K562 (cell line): ENCODE measurements at regions not wholly inside any gene's neighbourhood (a gene's known extent, or its start where the extent isn't known, plus 50 kb on each side); places are given as distances from the start of the nearest gene placed in this dataset.
"Not testable (repeated sequence)": the region's sequence is repeated elsewhere in the genome, so short reads cannot be mapped to it uniquely, and the experiment has no call there.

Source experiments
- ATF7 ChIP-seq: fragments of 450-650 bp; IDR thresholded peaks from 2 replicates; pipeline ENCODE4 v1.7.1; 2014; ENCODE audit warnings: mild to moderate bottlenecking, moderate library complexity
- CHD4 ChIP-seq: fragments of 200-600 bp; sonication (generic); IDR thresholded peaks from 3 replicates; pipeline ENCODE4 v1.6.1; 2012; ENCODE audit warnings: low read depth, mild to moderate bottlenecking, mixed read lengths, low read length, inconsistent platforms; ENCODE audit not compliant: insufficient read depth, insufficient replicate concordance, poor library complexity, severe bottlenecking
- HDAC1 ChIP-seq, 2 experiments: fragments of 450-650 bp; IDR thresholded peaks; 2 replicates each; pipeline ENCODE4 v1.6.1; 2016 to 2017; ENCODE audit warnings: inconsistent platforms in 1 of 2, mild to moderate bottlenecking in 1 of 2, moderate library complexity in 1 of 2
- MTA1 ChIP-seq: fragments of 450-650 bp; IDR thresholded peaks from 2 replicates; pipeline ENCODE4 v1.6.1; 2017; ENCODE audit warnings: borderline replicate concordance
- POLR2AphosphoS5 ChIP-seq: IDR thresholded peaks from 2 replicates; pipeline ENCODE4 v1.6.1; 2011; ENCODE audit warnings: mild to moderate bottlenecking, low read depth, low read length, moderate library complexity; ENCODE audit not compliant: control insufficient read depth, insufficient read depth
- TCF7L2 ChIP-seq: fragments of 150-350 bp; IDR thresholded peaks from 2 replicates; pipeline ENCODE4 v1.6.1; 2016; ENCODE audit warnings: low read depth, mild to moderate bottlenecking, low read length, moderate library complexity
- ZBTB1 ChIP-seq: sonication (generic); formaldehyde crosslinking; IDR thresholded peaks from 2 replicates; pipeline ENCODE4 v1.8.1; 2023; ENCODE audit warnings: missing genetic modification reagents, low read depth, mild to moderate bottlenecking, borderline replicate concordance
- TF ChIP-seq, protein P1 (sequence below): fragments of 150-350 bp; IDR thresholded peaks from 2 replicates; pipeline ENCODE4 v1.6.1; 2014; ENCODE audit warnings: low read depth, mild to moderate bottlenecking, low read length, borderline replicate concordance
- TF ChIP-seq, protein P2 (sequence below), 3 experiments: IDR thresholded peaks in 2 of 3; conservative IDR thresholded peaks in 1 of 3; 2 replicates each; pipeline ENCODE4 v1.5.1; 2011 to 2012; ENCODE audit warnings: low read length in 3 of 3, mild to moderate bottlenecking in 3 of 3, control low read depth in 2 of 3, improper control_type of control experiment in 1 of 3, inconsistent platforms in 1 of 3, low read depth in 1 of 3, mixed read lengths in 1 of 3, moderate library complexity in 1 of 3; ENCODE audit not compliant: insufficient read depth in 2 of 3
- TF ChIP-seq, protein P3 (sequence below): fragments of 250-450 bp; sonication (Bioruptor Pico); IDR thresholded peaks from 2 replicates; pipeline ENCODE4 v1.4.0; 2020
- TF ChIP-seq, protein P4 (sequence below), 2 experiments: fragments of 450-650 bp; formaldehyde crosslinking in 1 of 2; IDR thresholded peaks; 2 replicates each; pipeline versions ENCODE4 v1.4.0 to v1.6.1; 2014 to 2020; ENCODE audit warnings: mild to moderate bottlenecking in 2 of 2, borderline replicate concordance in 1 of 2, low read depth in 1 of 2

DNA sequence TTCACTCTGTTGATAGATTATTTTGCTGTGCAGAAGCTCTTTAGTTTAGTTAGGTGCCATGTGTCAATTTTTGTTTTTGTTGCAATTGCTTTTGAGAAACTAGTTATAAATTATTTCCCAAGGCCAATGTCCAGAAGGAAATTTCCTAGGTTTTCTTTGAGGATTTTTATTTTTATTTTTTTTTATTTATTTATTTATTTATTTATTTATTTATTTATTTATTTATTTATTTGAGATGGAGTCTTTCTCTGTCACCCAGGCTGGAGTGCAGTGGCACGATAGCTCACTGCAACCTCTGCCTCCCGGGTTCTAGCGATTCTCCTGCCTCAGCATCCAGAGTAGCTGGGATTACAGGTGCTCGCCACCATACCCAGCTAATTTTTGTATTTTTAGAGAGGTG is 2290.5 kb downstream of the ARAP2 start:
- TF ChIP-seq POLR2AphosphoS5; CHD4; TCF7L2; ATF7; MTA1; ZBTB1; HDAC1 (IDR thresholded peaks at IDR 0.05): not testable (repeated sequence)
- TF ChIP-seq, protein P1, sequence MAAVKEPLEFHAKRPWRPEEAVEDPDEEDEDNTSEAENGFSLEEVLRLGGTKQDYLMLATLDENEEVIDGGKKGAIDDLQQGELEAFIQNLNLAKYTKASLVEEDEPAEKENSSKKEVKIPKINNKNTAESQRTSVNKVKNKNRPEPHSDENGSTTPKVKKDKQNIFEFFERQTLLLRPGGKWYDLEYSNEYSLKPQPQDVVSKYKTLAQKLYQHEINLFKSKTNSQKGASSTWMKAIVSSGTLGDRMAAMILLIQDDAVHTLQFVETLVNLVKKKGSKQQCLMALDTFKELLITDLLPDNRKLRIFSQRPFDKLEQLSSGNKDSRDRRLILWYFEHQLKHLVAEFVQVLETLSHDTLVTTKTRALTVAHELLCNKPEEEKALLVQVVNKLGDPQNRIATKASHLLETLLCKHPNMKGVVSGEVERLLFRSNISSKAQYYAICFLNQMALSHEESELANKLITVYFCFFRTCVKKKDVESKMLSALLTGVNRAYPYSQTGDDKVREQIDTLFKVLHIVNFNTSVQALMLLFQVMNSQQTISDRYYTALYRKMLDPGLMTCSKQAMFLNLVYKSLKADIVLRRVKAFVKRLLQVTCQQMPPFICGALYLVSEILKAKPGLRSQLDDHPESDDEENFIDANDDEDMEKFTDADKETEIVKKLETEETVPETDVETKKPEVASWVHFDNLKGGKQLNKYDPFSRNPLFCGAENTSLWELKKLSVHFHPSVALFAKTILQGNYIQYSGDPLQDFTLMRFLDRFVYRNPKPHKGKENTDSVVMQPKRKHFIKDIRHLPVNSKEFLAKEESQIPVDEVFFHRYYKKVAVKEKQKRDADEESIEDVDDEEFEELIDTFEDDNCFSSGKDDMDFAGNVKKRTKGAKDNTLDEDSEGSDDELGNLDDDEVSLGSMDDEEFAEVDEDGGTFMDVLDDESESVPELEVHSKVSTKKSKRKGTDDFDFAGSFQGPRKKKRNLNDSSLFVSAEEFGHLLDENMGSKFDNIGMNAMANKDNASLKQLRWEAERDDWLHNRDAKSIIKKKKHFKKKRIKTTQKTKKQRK = not testable (repeated sequence)
- TF ChIP-seq, protein P2, sequence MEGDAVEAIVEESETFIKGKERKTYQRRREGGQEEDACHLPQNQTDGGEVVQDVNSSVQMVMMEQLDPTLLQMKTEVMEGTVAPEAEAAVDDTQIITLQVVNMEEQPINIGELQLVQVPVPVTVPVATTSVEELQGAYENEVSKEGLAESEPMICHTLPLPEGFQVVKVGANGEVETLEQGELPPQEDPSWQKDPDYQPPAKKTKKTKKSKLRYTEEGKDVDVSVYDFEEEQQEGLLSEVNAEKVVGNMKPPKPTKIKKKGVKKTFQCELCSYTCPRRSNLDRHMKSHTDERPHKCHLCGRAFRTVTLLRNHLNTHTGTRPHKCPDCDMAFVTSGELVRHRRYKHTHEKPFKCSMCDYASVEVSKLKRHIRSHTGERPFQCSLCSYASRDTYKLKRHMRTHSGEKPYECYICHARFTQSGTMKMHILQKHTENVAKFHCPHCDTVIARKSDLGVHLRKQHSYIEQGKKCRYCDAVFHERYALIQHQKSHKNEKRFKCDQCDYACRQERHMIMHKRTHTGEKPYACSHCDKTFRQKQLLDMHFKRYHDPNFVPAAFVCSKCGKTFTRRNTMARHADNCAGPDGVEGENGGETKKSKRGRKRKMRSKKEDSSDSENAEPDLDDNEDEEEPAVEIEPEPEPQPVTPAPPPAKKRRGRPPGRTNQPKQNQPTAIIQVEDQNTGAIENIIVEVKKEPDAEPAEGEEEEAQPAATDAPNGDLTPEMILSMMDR (IDR thresholded peaks at IDR 0.05 in 2 of 3, conservative IDR thresholded peaks at IDR 0.05 in 1 of 3; ENCODE audit: insufficient read depth in 2 of 3, low read depth in 1 of 3, low read length in 3 of 3) = not testable (repeated sequence)
- TF ChIP-seq, protein P3, sequence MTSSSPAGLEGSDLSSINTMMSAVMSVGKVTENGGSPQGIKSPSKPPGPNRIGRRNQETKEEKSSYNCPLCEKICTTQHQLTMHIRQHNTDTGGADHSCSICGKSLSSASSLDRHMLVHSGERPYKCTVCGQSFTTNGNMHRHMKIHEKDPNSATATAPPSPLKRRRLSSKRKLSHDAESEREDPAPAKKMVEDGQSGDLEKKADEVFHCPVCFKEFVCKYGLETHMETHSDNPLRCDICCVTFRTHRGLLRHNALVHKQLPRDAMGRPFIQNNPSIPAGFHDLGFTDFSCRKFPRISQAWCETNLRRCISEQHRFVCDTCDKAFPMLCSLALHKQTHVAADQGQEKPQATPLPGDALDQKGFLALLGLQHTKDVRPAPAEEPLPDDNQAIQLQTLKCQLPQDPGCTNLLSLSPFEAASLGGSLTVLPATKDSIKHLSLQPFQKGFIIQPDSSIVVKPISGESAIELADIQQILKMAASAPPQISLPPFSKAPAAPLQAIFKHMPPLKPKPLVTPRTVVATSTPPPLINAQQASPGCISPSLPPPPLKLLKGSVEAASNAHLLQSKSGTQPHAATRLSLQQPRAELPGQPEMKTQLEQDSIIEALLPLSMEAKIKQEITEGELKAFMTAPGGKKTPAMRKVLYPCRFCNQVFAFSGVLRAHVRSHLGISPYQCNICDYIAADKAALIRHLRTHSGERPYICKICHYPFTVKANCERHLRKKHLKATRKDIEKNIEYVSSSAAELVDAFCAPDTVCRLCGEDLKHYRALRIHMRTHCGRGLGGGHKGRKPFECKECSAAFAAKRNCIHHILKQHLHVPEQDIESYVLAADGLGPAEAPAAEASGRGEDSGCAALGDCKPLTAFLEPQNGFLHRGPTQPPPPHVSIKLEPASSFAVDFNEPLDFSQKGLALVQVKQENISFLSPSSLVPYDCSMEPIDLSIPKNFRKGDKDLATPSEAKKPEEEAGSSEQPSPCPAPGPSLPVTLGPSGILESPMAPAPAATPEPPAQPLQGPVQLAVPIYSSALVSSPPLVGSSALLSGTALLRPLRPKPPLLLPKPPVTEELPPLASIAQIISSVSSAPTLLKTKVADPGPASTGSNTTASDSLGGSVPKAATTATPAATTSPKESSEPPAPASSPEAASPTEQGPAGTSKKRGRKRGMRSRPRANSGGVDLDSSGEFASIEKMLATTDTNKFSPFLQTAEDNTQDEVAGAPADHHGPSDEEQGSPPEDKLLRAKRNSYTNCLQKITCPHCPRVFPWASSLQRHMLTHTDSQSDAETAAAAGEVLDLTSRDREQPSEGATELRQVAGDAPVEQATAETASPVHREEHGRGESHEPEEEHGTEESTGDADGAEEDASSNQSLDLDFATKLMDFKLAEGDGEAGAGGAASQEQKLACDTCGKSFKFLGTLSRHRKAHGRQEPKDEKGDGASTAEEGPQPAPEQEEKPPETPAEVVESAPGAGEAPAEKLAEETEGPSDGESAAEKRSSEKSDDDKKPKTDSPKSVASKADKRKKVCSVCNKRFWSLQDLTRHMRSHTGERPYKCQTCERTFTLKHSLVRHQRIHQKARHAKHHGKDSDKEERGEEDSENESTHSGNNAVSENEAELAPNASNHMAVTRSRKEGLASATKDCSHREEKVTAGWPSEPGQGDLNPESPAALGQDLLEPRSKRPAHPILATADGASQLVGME (CRISPR knock-in tag) = not testable (repeated sequence)
- TF ChIP-seq, protein P4, sequence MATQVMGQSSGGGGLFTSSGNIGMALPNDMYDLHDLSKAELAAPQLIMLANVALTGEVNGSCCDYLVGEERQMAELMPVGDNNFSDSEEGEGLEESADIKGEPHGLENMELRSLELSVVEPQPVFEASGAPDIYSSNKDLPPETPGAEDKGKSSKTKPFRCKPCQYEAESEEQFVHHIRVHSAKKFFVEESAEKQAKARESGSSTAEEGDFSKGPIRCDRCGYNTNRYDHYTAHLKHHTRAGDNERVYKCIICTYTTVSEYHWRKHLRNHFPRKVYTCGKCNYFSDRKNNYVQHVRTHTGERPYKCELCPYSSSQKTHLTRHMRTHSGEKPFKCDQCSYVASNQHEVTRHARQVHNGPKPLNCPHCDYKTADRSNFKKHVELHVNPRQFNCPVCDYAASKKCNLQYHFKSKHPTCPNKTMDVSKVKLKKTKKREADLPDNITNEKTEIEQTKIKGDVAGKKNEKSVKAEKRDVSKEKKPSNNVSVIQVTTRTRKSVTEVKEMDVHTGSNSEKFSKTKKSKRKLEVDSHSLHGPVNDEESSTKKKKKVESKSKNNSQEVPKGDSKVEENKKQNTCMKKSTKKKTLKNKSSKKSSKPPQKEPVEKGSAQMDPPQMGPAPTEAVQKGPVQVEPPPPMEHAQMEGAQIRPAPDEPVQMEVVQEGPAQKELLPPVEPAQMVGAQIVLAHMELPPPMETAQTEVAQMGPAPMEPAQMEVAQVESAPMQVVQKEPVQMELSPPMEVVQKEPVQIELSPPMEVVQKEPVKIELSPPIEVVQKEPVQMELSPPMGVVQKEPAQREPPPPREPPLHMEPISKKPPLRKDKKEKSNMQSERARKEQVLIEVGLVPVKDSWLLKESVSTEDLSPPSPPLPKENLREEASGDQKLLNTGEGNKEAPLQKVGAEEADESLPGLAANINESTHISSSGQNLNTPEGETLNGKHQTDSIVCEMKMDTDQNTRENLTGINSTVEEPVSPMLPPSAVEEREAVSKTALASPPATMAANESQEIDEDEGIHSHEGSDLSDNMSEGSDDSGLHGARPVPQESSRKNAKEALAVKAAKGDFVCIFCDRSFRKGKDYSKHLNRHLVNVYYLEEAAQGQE (IDR thresholded peaks at IDR 0.05; ENCODE audit: borderline replicate concordance) = not testable (repeated sequence)
- TF ChIP-seq, protein P4 (CRISPR knock-in tag; IDR thresholded peaks at IDR 0.05; ENCODE audit: low read depth) = not testable (repeated sequence)
